Neural crest cell (in vitro differentiated cells): ENCODE measurements at regions not wholly inside any gene's neighbourhood (a gene's known extent, or its start where the extent isn't known, plus 50 kb on each side); places are given as distances from the start of the nearest gene placed in this dataset.

Experiments
- DNase-seq: peaks from one replicate; pipeline ENCODE4 v3.0.0; 2021; ENCODE audit warnings: low read depth, mixed read lengths, low spot score
- H3K27ac Mint-ChIP-seq: one replicate; pipeline ENCODE4 v1.8.0; 2021; ENCODE audit warnings: mild to moderate bottlenecking, mixed read lengths; ENCODE audit not compliant: unreplicated experiment
- H3K27me3 Mint-ChIP-seq: 2 replicates; pipeline ENCODE4 v1.8.0; 2021; ENCODE audit warnings: low read depth, mild to moderate bottlenecking, mixed read lengths
- H3K36me3 Mint-ChIP-seq: 2 replicates; pipeline ENCODE4 v1.8.0; 2021; ENCODE audit warnings: low read depth, mild to moderate bottlenecking, mixed read lengths
- H3K4me1 Mint-ChIP-seq: 2 replicates; pipeline ENCODE4 v1.8.0; 2021; ENCODE audit warnings: mixed read lengths
- H3K4me3 Mint-ChIP-seq: one replicate; pipeline ENCODE4 v1.8.0; 2021; ENCODE audit warnings: mild to moderate bottlenecking, mixed read lengths
- H3K9me3 Mint-ChIP-seq: 2 replicates; pipeline ENCODE4 v1.8.0; 2021; ENCODE audit warnings: mixed read lengths
- TF ChIP-seq, protein P1 (sequence below): fragments of 200-600 bp; sonication (generic); conservative IDR thresholded peaks from 2 replicates; pipeline ENCODE4 v1.5.0; 2021; ENCODE audit warnings: antibody characterized with exemption, mild to moderate bottlenecking

DNA sequence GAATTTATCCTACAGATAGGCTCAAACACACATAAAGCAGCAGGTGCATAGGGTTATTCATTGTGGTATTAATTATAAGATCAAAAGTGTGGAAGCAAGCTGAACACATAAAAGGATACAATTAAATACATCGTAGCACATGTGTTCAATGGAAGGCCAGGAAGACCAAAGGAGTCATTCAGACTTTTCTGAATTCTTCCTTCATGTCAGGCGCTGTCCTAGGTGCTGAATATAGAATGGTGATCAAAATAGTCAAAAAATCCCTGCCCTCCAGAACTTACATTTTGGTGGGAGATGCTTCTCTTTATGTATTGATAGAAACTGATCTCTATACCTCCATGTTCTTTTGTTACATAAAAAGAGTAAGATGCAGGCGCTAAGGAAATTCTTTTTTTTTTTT is 439.0 kb upstream of the ASIC2 start:
- no peak overlapping the region for H3K27ac Mint-ChIP-seq
- TF ChIP-seq, protein P1, sequence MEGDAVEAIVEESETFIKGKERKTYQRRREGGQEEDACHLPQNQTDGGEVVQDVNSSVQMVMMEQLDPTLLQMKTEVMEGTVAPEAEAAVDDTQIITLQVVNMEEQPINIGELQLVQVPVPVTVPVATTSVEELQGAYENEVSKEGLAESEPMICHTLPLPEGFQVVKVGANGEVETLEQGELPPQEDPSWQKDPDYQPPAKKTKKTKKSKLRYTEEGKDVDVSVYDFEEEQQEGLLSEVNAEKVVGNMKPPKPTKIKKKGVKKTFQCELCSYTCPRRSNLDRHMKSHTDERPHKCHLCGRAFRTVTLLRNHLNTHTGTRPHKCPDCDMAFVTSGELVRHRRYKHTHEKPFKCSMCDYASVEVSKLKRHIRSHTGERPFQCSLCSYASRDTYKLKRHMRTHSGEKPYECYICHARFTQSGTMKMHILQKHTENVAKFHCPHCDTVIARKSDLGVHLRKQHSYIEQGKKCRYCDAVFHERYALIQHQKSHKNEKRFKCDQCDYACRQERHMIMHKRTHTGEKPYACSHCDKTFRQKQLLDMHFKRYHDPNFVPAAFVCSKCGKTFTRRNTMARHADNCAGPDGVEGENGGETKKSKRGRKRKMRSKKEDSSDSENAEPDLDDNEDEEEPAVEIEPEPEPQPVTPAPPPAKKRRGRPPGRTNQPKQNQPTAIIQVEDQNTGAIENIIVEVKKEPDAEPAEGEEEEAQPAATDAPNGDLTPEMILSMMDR, result no peak
- no peaks in the 10 kb centered on the region for H3K4me1 Mint-ChIP-seq
- no peaks in the 10 kb centered on the region for H3K36me3 Mint-ChIP-seq
- DNase-seq, result peak; percentile 23
- H3K27me3 Mint-ChIP-seq, result peaks cover 88% of the 10 kb centered on the region
- no peak overlapping the region for H3K4me3 Mint-ChIP-seq
- peaks cover 2% of the 10 kb centered on the region for H3K9me3 Mint-ChIP-seq

DNA sequence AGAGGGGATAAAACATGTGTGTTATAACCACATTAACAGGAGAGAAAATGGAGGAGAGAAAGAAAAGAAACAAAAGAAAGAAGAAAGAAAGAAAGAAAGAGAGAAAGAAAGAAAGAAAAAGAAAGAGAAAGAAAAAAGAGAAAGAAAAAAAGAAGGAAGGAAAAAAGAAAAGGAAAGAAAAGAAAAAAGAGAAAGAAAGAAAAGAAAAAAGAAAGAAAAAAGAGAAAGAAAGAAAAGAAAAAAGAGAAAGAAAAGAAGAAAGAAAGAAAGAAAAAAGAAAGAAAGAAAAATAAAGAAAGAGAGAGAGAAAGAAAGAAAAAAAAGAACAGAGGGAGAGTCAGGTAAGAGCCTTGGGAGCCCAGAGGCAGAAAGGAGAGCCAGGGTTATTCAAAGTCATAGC is 446.6 kb upstream of the ASIC2 start:
- no peak overlapping the region for H3K4me3 Mint-ChIP-seq
- TF ChIP-seq, protein P1, result no peak
- no peaks in the 10 kb centered on the region for H3K9me3 Mint-ChIP-seq
- no peaks in the 10 kb centered on the region for H3K4me1 Mint-ChIP-seq
- no peak for DNase-seq
- H3K27ac Mint-ChIP-seq, result no peak overlapping the region
- H3K27me3 Mint-ChIP-seq, result peaks cover 68% of the 10 kb centered on the region
- H3K36me3 Mint-ChIP-seq, result no peaks in the 10 kb centered on the region

DNA sequence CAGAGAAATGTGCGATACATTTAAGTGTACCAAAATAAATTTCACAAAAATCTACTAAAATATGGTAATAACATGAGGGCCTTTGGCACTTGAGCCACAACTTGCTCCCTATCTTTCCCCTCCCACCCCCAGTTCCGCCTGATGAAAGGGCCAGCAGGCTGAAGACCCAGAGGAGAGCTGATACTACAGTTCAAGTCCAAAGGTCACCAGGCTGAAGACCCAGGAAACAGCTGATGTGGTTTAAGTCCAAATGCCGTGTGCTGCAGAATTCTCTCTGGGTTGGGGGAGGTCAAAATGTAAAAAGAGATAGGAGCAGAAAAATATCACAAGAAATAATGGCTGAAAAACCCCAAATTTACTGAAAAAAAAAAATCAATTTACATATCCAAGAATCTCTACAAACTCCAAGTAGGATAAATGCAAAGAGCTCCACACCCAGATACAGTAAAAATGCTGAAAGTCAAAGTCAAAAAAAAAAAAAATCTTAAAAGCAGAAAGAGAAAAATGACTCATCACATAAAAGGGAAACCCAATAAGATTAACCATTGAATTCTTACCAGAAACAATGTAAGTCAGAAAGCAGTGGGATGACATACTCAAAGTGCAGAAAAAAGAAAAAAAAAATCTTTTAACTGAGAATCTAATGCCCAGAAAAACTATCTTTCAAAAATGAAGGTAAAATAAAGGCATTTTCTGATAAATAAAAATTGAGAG is 452.1 kb upstream of the ASIC2 start:
- no peak overlapping the region for H3K4me3 Mint-ChIP-seq
- H3K27me3 Mint-ChIP-seq, result peaks cover 52% of the 10 kb centered on the region
- DNase-seq, result no peak
- no peak overlapping the region for H3K27ac Mint-ChIP-seq
- no peaks in the 10 kb centered on the region for H3K36me3 Mint-ChIP-seq
- TF ChIP-seq, protein P1, result no peak
- H3K9me3 Mint-ChIP-seq, result no peaks in the 10 kb centered on the region
- no peaks in the 10 kb centered on the region for H3K4me1 Mint-ChIP-seq

DNA sequence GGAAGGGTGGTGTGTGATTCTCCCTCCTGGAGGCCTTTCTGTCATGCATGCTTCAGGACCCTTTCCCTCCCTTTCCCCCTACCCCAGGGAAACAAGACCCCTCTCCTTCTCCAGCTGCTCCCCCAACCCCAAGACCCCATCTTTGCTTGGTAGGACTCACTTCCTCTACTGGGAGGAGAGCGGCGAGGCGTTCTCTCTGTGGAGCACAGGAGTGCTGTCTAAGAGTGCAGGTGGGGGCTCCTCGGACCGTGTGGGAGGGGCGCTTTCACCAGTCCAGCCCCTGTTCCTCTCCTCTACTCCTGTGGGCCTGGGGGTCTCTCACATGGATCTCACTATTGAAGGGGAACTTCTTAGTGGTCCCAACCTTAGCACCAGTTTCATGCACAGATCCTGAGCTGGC is 456.1 kb upstream of the ASIC2 start:
- TF ChIP-seq, protein P1, result no peak
- Mint-ChIP-seq H3K36me3 (no peaks in the 10 kb centered on the region), H3K9me3 (no peaks in the 10 kb centered on the region), H3K4me3 (no peak overlapping the region), H3K27me3 (peaks cover 65% of the 10 kb centered on the region), H3K27ac (no peak overlapping the region), H3K4me1 (peaks cover 12% of the 10 kb centered on the region)
- DNase-seq, result no peak

GRCh38 chr17:33750943-33751701 is 458.0 kb upstream of the ASIC2 start:
- DNase-seq, result peak; percentile 78
- H3K27me3 Mint-ChIP-seq, result peaks cover 70% of the 10 kb centered on the region
- H3K36me3 Mint-ChIP-seq, result no peaks in the 10 kb centered on the region
- H3K4me1 Mint-ChIP-seq, result peaks cover 12% of the 10 kb centered on the region
- H3K4me3 Mint-ChIP-seq, result peak overlapping the region; percentile 17
- TF ChIP-seq, protein P1, result peak; percentile 98
- peak overlapping the region; percentile 23 for H3K27ac Mint-ChIP-seq
- no peaks in the 10 kb centered on the region for H3K9me3 Mint-ChIP-seq
